Activated gamma-delta T cell treated with anti-CD3 and anti-CD28 coated beads, Interleukin-2, amount 50 U/mL, for 16 hours (primary cell): ENCODE measurements at regions not wholly inside any gene's neighbourhood (a gene's known extent, or its start where the extent isn't known, plus 50 kb on each side); places are given as distances from the start of the nearest gene placed in this dataset.

Experiments
- DNase-seq: peaks from one replicate; pipeline ENCODE4 v3.0.0-alpha.2; 2020; ENCODE audit warnings: low read depth

GRCh38 chr4:19146038-19146437 is 1105.7 kb upstream of the SLIT2 start:
- DNase-seq = no peak

- DNase-seq = no peak
Measured at GRCh38 chr4:19135895-19136633, 1114.5 kb upstream of the LCORL start.

GRCh38 chr4:19134685-19135084 is 1113.1 kb upstream of the LCORL start:
- DNase-seq = no peak

- no peak for DNase-seq
Measured at GRCh38 chr4:19133315-19133714, 1111.8 kb upstream of the LCORL start.

- no peak for DNase-seq
Measured at GRCh38 chr4:19130866-19131265, 1109.3 kb upstream of the LCORL start.

GRCh38 chr4:19128176-19128575 is 1106.6 kb upstream of the LCORL start:
- no peak for DNase-seq

- DNase-seq = no peak
Measured at GRCh38 chr4:19126903-19127302, 1105.3 kb upstream of the LCORL start.

GRCh38 chr4:19123681-19124080 is 1102.1 kb upstream of the LCORL start:
- no peak for DNase-seq

GRCh38 chr4:19119904-19120560 is 1098.5 kb upstream of the LCORL start:
- DNase-seq = no peak

- DNase-seq = no peak
Measured at GRCh38 chr4:19117022-19117421, 1095.5 kb upstream of the LCORL start.

- DNase-seq = no peak
Measured at GRCh38 chr4:19104176-19104575, 1082.6 kb upstream of the LCORL start.

- DNase-seq = no peak
Measured at GRCh38 chr4:19095491-19096046, 1074.0 kb upstream of the LCORL start.

- no peak for DNase-seq
Measured at GRCh38 chr4:19093951-19094350, 1072.4 kb upstream of the LCORL start.

GRCh38 chr4:19092797-19093196 is 1071.2 kb upstream of the LCORL start:
- no peak for DNase-seq

GRCh38 chr4:19074036-19074435 is 1052.5 kb upstream of the LCORL start:
- no peak for DNase-seq

- no peak for DNase-seq
Measured at GRCh38 chr4:19063662-19064061, 1042.1 kb upstream of the LCORL start.

- no peak for DNase-seq
Measured at GRCh38 chr4:19054916-19055315, 1033.4 kb upstream of the LCORL start.

GRCh38 chr4:19051831-19052230 is 1030.3 kb upstream of the LCORL start:
- no peak for DNase-seq

- no peak for DNase-seq
Measured at GRCh38 chr4:19047279-19047880, 1025.8 kb upstream of the LCORL start.

GRCh38 chr4:19039816-19040215 is 1018.3 kb upstream of the LCORL start:
- DNase-seq = no peak

- no peak for DNase-seq
Measured at GRCh38 chr4:19038231-19038630, 1016.7 kb upstream of the LCORL start.

GRCh38 chr4:19033816-19034733 is 1012.5 kb upstream of the LCORL start:
- no peak for DNase-seq
